Inflammatory macrophage treated with lipopolysaccharide for 1 hour (primary cell): ENCODE measurements at regions not wholly inside any gene's neighbourhood (a gene's known extent, or its start where the extent isn't known, plus 50 kb on each side); places are given as distances from the start of the nearest gene placed in this dataset.
A peak's percentile ranks its signal among the peaks of the same experiment; 100 is the strongest.
"Not testable (repeated sequence)": the region's sequence is repeated elsewhere in the genome, so short reads cannot be mapped to it uniquely, and the experiment has no call there.

Source experiments
- DNase-seq, 2 donors: peaks; one replicate each; pipeline ENCODE4 v3.0.0-alpha.2; 2020 to 2022

DNA sequence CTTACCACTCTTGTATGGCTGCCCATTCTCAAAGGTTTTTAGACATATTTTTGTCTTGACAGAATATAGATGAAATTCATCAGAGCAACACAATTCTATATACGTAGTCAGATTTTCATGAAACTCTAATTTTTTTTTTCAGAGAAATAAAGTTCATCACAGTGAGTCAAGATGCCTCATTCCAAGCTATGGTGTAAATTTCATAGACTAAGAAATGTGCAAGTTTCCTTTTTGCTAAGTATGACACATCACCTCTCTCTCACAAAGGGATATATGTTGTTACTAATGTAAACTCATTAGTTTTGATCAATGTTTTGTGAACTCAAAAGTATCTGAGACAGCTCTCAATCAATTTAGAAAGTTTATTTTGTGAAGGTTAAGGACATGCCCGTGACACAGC is 60.4 kb upstream of the ATXN3L start:
- no peak for DNase-seq

DNA sequence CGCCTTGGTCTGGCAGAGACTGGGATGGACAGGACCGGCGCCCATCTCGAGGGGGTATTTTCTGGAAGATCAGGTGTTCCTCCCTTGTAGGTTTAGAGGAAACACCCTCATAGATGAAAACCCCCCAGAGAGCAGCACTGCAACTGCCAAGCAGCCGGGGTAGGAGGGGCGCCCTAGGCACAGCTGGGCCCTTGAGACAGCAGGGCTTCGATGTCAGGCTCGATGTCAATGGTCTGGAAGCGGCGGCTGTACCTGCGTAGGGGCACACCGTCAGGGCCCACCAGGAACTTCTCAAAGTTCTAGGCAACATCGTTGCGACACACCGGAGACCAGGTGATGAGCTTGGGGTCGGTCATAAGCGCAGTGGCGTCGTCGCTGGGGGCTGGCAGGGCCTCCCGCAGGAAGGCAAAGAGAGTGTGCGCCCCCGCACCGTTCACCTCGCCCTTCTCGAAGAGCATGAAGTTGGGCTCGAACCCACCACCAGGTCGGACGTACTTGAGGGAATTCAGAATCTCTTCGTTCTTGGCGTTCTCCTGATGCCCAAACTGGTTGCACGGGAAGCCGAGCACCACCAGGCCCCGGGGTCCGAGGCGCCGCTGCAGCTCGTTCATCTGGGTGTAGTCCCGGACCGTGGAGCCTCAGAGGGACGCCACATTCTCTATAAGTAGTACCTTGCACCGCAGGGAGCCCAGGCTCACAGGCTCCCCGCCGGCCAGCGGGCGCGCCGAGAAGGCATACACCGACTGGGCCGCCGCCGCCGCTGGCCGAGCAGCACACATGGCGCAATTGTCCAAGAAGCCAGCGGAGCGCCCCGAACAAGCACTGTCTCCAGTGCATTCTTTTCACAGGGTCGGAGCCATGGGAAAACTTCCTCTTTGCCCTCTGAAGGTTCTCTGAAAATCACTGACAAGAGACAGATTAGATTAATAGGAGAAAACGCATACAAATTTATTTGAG is 59.0 kb upstream of the ATXN3L start:
- not testable (repeated sequence) for DNase-seq

DNA sequence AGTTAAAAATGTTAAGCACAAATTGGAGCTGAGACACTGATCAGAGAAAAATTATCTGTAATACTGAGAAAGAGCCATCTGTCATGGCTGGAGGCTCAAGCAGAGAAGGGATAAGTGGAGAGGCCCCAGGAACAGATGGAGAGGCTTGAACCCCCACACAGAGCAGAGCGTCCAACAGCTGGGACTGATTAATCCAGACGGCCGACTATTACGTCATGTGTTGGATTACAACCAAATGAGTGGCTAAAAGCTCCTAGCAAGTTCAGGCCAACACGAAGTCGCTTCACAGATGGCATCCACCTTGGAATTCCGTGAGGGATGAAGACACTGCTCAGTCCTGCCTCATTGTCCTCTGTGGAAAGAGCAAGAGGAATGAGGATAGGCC is 57.7 kb upstream of the ATXN3L start:
- DNase-seq: no peak

DNA sequence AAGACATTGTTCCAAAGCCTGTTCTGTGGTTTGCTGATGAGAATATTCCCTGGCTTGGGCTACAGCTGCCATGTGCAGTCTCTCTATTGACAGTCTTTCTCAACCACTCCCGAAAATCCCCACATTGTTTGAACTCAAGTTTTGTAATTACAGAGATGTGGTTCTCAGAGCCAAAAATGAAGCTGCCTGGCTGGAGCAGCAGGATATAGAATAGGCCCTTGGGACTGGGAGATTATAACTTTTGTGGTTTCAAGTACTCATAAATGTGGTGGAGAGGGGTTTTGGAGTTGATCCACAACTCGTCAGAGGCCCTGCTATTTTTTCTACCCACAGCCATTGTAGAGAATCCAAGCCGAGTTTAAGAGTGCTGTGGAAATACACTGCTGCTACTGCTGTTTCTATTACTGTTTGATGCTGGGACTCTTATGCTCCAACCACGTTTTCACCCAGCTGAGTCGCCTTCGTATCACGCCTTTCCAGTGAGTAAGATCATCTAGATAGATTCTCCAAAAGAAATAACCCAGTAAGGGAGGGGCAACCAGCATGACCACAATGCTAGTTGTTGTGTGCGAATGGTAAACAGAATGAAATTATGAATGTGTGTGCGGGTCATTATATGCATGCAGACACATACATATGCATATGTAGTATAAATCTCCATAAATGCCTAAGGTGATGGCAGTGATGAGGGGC is 57.1 kb upstream of the ATXN3L start:
- DNase-seq: peak in 1 of 2 donors; percentile 23

DNA sequence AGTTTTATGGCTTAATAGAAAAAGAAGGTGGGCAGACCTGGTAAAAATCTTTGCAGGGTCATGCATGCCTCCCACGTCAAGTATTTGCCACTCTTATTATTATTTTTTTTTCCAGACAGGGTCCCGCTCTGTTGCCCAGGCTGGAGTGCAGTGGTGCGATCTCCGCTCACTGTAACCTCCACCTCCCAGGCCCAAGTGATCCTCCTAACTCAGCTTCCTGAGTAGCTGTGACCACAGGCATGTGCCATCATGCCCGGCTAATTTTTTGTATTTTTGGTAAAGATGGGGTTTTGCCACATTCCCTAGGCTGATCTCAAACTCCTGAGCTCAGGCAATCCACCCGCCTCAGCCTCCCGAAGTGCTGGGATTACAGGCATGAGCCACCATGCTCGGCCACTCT is 55.7 kb upstream of the ATXN3L start:
- not testable (repeated sequence) for DNase-seq

DNA sequence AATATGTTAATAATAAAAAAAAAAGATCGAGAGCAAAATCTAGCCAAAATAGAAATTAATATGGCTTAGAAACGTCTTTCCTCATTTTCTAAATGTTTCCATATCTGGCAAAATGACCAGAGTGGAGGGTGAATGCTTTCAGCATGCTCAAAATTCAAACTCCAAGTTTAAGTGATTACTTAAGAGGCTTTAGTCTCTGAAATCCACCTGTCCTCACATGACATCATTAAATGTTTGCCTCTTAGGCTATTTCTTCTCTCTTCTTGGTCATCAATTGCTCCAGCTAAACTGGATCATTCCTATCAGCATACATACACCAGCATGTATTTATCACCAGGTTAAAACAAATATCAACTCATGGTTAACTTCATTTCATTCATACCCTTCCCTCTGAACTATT is 54.5 kb upstream of the ATXN3L start:
- DNase-seq: no peak

DNA sequence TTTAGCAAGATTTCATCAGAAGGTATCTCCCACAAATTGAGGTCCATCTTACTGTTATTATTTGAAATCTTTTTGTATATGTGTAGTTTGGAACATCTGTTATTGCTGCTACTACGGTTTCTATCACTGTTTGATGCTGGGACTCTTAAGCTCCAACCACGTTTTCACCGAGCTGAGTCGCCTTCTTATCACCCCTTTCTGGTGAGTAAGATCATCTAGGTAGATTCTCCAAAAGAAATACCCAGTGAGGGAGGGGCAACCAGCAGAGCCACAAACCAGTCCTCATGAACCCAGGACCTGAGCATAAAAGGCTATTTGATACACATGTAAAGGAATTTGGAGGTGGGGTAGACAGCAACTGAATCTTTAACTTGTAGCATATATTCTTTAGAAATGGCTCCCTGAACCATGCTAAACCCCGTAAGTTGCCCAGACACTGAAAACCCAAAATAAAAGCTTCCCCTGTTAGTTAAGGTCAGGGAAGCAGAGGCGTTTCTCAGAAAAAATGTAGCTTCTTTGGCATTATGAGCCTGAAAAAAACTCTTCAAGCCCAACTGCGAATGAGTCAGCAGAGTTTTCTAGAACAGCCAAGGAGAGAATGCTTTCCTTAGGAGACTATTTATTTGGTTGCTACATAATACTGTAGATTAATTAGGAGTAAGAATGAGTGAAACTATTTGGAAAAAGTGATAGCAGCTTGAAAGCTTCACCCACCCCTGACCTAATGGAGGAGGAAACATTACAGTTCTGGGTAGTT is 53.8 kb upstream of the ATXN3L start:
- peak; percentile 33 to 38 for DNase-seq

DNA sequence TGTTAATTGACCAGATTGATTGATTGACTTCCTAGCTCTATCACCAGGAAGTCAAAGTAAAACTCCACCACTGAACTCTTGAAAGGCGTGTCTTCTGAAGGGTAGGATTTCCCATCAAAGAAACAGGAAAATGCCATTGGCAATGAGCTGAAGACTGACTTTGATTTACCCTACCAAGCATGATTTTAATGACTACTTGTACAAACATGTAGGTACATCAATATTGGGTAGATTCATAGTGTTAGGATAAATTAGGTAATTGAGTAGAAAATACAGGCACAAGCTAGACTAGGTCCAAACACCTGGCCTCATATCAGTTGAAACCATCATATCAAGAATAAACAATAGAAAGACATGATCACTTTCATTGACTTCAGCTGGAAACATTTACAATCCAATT is 53.2 kb upstream of the ATXN3L start:
- DNase-seq: no peak

DNA sequence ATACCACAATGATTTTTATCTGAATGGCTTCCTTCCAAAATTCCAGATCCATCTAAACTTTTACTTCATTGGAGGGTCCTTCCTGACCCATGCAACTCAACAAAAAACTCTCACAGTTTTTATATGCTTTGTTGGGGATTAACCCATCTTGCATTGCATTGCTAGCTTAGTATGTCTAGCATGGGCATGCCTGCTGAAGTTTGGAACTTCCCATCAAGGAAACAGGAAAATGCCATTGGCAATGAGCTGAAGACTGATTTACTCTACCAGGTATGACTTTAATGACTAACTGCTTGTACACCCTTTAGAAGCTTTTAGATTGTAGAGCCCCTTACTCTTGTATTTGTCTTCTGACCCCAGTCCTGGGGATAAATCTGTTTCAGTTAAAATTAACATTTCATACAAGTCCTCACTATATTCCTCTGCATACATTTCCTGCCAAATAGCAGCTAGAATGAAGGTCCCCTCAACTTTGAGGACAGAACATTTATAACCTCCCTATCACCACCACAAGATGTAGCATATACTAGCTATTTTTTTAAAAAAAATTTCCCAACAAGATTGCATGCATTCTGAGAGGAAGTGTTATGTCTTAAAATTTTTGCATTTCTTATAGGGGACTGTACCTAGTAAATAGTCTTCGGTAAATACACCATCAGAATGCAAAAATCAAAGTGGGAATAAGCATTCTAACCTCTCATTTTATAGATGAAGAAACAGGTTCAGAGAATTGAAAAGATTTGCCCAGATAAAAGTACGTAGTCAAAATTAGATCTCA is 52.5 kb upstream of the ATXN3L start:
- DNase-seq: no peak

DNA sequence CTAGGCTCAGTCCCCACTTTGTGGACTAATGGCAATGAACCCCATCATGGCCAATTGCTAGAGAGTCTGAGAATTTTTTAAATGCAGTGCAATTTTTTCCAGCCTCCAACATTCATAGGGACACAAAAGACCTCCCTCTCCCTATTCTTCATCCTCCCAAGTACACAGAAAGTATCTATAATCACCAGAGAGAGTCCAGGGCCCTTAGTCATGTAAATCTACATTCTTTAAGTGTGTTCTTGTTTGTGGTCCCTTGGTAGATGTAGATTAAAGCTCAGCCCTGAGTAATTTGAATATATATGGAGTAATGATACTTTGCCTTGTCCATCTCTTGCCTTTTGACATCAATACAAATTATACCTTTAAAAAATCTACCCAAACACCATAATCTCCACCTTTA is 51.3 kb upstream of the ATXN3L start:
- no peak for DNase-seq

DNA sequence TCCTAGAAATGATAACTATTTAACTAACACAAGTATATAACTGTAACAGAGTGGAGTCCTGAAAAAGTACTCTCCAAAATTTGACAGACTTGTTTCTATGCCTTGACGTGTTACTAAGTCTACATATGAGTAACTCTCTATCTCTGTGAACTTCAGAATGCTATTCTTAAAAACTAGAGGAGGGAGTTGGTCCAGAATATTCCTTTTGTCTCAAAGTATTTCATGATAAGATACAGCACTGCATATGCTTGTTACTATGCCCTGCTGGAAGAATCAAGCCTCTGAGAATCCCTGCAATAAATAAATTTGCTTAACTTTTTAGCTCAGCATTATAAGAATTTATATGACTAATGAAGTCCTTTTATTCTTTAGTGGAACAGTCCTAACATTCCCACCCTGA is 50.9 kb upstream of the ATXN3L start:
- no peak for DNase-seq
